ENCODE measurements at regions not wholly inside any gene's neighbourhood (a gene's known extent, or its start where the extent isn't known, plus 50 kb on each side); places are given as distances from the start of the nearest gene placed in this dataset.

DNA sequence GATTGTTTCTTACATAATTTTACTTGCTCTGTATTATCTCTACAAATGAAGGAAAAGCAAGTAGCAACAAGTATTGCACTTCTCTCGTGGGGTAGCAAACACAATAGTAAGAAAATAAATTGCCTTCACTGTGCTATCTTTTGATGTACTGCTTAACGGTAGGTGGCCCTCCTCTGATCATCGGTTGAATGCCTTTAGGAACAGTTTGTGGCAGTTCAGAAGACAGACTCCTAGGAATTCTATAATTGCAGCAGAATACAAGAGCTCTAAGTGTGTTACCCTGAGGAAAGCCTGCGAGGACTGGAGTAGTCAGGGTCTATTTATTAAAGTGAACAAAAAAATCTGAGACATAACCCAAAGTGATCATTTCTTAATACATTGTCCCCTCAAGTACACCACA, 1135.9 kb downstream of the KCNT2 start:
- TF ChIP-seq, protein P1, sequence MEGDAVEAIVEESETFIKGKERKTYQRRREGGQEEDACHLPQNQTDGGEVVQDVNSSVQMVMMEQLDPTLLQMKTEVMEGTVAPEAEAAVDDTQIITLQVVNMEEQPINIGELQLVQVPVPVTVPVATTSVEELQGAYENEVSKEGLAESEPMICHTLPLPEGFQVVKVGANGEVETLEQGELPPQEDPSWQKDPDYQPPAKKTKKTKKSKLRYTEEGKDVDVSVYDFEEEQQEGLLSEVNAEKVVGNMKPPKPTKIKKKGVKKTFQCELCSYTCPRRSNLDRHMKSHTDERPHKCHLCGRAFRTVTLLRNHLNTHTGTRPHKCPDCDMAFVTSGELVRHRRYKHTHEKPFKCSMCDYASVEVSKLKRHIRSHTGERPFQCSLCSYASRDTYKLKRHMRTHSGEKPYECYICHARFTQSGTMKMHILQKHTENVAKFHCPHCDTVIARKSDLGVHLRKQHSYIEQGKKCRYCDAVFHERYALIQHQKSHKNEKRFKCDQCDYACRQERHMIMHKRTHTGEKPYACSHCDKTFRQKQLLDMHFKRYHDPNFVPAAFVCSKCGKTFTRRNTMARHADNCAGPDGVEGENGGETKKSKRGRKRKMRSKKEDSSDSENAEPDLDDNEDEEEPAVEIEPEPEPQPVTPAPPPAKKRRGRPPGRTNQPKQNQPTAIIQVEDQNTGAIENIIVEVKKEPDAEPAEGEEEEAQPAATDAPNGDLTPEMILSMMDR (conservative IDR thresholded peaks at IDR 0.05), result no peak
- no peaks in the 10 kb centered on the region for H3K27me3 Mint-ChIP-seq (ENCODE audit: insufficient read depth)
- no peaks in the 10 kb centered on the region for H3K4me1 ChIP-seq (ENCODE audit: control insufficient read depth, insufficient read depth, low read length)
- H3K4me1 Mint-ChIP-seq, result no peaks in the 10 kb centered on the region
- no peaks in the 10 kb centered on the region for H3K36me3 Mint-ChIP-seq (ENCODE audit: low read depth)
- H3K36me3 ChIP-seq (ENCODE audit: control insufficient read depth, insufficient read depth, low read length), result no peaks in the 10 kb centered on the region
- no peak overlapping the region for H3K9ac ChIP-seq (ENCODE audit: extremely low read depth, low read length, poor library complexity, severe bottlenecking)
- H3K27ac Mint-ChIP-seq, result no peak overlapping the region
- no peaks in the 10 kb centered on the region for H3K27me3 ChIP-seq (ENCODE audit: control insufficient read depth, insufficient read depth, low read length, poor library complexity, severe bottlenecking)
- peaks cover 6% of the 10 kb centered on the region for H3K9me3 ChIP-seq (ENCODE audit: control insufficient read depth, low read length)
- no peak overlapping the region for H3K4me3 Mint-ChIP-seq
- no peaks in the 10 kb centered on the region for H3K9me3 Mint-ChIP-seq
- WGBS, 2 experiments (ENCODE audit: insufficient coverage in 1 of 2, insufficient read length in 1 of 2), result 62 to 73% methylated on average over 3 to 4 of the region's 4 CpGs
- no peak overlapping the region for H3K27ac ChIP-seq (ENCODE audit: low read depth, low read length)
- no peak overlapping the region for H3K4me3 ChIP-seq (ENCODE audit: low read length)
- no peak for DNase-seq

DNA sequence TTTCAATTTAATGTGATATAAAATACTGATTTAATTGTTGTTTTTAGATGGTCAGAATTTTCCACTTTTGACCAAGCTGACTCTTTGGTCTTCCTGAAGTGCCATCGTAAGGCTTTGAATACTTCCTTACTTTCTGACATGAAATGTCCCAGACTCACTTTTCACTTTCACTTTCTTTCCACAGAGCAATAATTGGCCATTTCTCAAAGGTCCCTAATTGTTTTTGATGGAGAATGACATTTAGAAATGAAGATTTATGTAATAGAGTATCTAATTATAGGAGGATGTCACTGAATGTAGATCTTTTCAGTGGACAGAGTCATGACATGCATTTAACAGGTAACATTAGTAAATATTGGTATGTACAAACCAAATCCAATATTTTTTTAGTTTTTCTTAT, 1141.6 kb downstream of the KCNT2 start:
- Mint-ChIP-seq H3K27ac (no peak overlapping the region), H3K36me3 (ENCODE audit: low read depth) (no peaks in the 10 kb centered on the region), H3K9me3 (peaks cover 5% of the 10 kb centered on the region), H3K27me3 (ENCODE audit: insufficient read depth) (no peaks in the 10 kb centered on the region), H3K4me3 (no peak overlapping the region), H3K4me1 (no peaks in the 10 kb centered on the region)
- no peak for DNase-seq
- Histone ChIP-seq H3K36me3 (ENCODE audit: control insufficient read depth, insufficient read depth, low read length) (no peaks in the 10 kb centered on the region), H3K27me3 (ENCODE audit: control insufficient read depth, insufficient read depth, low read length, poor library complexity, severe bottlenecking) (no peaks in the 10 kb centered on the region), H3K27ac (ENCODE audit: low read depth, low read length) (no peak overlapping the region), H3K9me3 (ENCODE audit: control insufficient read depth, low read length) (peaks cover 4% of the 10 kb centered on the region), H3K4me3 (ENCODE audit: low read length) (no peak overlapping the region), H3K9ac (ENCODE audit: extremely low read depth, low read length, poor library complexity, severe bottlenecking) (no peak overlapping the region), H3K4me1 (ENCODE audit: control insufficient read depth, insufficient read depth, low read length) (no peaks in the 10 kb centered on the region)
- 100% methylated on average over 1 of the region's 1 CpG; no CpG with 5 or more reads in 1 of the 2 experiments for WGBS, 2 experiments (ENCODE audit: insufficient coverage in 1 of 2, insufficient read length in 1 of 2)
- TF ChIP-seq, protein P1 (conservative IDR thresholded peaks at IDR 0.05), result no peak

DNA sequence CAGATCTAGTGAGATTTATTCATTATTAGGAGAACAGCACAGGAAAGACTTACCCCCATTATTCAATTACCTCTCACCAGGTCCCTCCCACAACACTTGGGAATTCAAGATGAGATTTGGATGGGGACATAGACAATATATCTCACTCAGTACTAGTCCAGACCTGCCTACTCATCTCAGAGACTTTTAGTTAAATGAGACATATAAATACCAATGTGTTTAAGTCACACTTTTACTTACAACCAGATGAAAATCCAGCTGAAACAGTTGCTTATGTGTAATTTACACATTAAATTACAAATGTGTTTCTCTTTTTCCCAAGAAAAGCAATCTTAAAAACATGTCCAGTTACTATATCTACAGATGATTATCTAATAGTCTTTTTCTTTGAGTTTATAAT, 1145.6 kb downstream of the KCNT2 start:
- Histone ChIP-seq H3K27me3 (ENCODE audit: control insufficient read depth, insufficient read depth, low read length, poor library complexity, severe bottlenecking) (no peaks in the 10 kb centered on the region), H3K9me3 (ENCODE audit: control insufficient read depth, low read length) (peaks cover 4% of the 10 kb centered on the region), H3K4me1 (ENCODE audit: control insufficient read depth, insufficient read depth, low read length) (peaks cover 3% of the 10 kb centered on the region), H3K27ac (ENCODE audit: low read depth, low read length) (no peak overlapping the region), H3K9ac (ENCODE audit: extremely low read depth, low read length, poor library complexity, severe bottlenecking) (no peak overlapping the region), H3K36me3 (ENCODE audit: control insufficient read depth, insufficient read depth, low read length) (no peaks in the 10 kb centered on the region), H3K4me3 (ENCODE audit: low read length) (no peak overlapping the region)
- Mint-ChIP-seq H3K4me3 (no peak overlapping the region), H3K4me1 (no peaks in the 10 kb centered on the region), H3K27me3 (ENCODE audit: insufficient read depth) (no peaks in the 10 kb centered on the region), H3K36me3 (ENCODE audit: low read depth) (no peaks in the 10 kb centered on the region), H3K27ac (no peak overlapping the region), H3K9me3 (peaks cover 5% of the 10 kb centered on the region)
- no peak for DNase-seq
- TF ChIP-seq, protein P1 (conservative IDR thresholded peaks at IDR 0.05), result no peak
